ENCODE measurements at regions not wholly inside any gene's neighbourhood (a gene's known extent, or its start where the extent isn't known, plus 50 kb on each side); places are given as distances from the start of the nearest gene placed in this dataset.

- TF ChIP-seq, protein P1, sequence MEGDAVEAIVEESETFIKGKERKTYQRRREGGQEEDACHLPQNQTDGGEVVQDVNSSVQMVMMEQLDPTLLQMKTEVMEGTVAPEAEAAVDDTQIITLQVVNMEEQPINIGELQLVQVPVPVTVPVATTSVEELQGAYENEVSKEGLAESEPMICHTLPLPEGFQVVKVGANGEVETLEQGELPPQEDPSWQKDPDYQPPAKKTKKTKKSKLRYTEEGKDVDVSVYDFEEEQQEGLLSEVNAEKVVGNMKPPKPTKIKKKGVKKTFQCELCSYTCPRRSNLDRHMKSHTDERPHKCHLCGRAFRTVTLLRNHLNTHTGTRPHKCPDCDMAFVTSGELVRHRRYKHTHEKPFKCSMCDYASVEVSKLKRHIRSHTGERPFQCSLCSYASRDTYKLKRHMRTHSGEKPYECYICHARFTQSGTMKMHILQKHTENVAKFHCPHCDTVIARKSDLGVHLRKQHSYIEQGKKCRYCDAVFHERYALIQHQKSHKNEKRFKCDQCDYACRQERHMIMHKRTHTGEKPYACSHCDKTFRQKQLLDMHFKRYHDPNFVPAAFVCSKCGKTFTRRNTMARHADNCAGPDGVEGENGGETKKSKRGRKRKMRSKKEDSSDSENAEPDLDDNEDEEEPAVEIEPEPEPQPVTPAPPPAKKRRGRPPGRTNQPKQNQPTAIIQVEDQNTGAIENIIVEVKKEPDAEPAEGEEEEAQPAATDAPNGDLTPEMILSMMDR (IDR thresholded peaks at IDR 0.05; ENCODE audit: poor library complexity, severe bottlenecking), result no peak
- TF ChIP-seq REST (IDR thresholded peaks at IDR 0.05; ENCODE audit: borderline replicate concordance) (no peak), POLR2AphosphoS5 (IDR thresholded peaks at IDR 0.05) (no peak)
These were observed 283.1 kb downstream of the RAD51AP2 start for GRCh38 chr2:17235167-17235566.

All from neural cell (in vitro differentiated cells).